ENCODE measurements at regions not wholly inside any gene's neighbourhood (a gene's known extent, or its start where the extent isn't known, plus 50 kb on each side); places are given as distances from the start of the nearest gene placed in this dataset.

DNA sequence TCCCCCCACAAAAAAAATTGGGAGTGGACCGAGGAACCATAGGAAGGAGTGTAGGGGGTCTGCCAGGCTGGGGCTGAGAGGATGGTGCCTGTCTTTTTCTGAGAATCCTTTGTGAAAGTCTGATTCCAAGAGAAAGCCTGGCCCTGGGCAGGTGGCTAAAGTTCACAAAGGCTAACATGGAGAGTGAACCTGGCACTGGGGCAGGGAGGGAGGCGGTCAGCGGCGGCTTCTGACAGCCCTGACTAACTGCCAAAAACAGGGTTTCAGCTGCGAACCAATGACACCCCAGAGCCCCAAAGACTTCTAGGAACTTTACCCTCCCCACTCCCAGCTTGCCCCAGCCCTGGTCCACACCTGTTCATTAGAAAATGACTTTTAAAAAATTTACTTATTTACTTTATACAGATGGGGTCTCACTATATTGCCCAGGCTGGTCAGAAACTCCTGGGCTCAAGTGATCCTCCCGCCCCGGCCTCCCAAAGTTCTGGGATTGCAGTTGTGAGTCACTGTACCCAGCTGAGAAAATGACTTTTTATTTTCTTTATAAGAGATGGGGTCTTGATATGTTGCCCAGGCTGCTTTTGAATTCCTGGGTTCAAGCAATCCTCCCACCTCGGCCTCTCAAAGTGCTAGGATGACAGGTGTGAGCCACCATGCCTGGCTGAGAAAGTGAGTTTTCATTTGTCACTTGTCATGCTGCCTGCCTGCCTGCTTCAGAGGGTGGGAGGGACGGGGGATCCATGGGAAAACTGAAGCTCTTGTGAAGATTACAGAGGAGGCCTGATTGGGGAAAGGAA lies 61.0 kb upstream of the DUSP5 start:
- TF ChIP-seq CTCF (IDR thresholded peaks at IDR 0.05): no peak
- TF ChIP-seq POLR2A (IDR thresholded peaks at IDR 0.05): no peak
- Histone ChIP-seq H3K4me1 (no peaks in the 10 kb centered on the region), H3K27ac (no peak overlapping the region), H3K27me3 (no peaks in the 10 kb centered on the region), H3K9me3 (no peaks in the 10 kb centered on the region), H3K36me3 (no peaks in the 10 kb centered on the region), H3K4me3 (replicated peaks in 1 of 3) (no peak overlapping the region)
- intact Hi-C loops (cut with DNase I): no loop called here
- DNase-seq: no peak
- 85 to 87% methylated on average over 9 of the region's 9 CpGs for WGBS, 2 donors

DNA sequence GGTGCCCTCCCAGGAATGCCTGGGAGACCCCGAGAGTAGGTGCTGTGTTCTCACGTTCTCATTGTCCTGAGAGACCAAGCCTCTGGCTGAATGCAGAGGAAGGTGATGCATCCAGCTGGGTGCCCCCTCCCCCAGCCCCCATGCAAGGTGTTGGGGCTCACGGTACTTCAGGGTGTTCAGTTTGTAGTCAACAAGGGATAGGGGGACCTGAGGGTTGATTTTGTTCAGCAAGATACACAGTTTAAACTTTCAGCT lies 60.4 kb upstream of the DUSP5 start:
- 51 to 71% methylated on average over 3 of the region's 3 CpGs for WGBS, 2 donors
- intact Hi-C loops (cut with DNase I): no loop called here
- H3K27me3 ChIP-seq: no peaks in the 10 kb centered on the region
- no peak for DNase-seq
- H3K4me3 ChIP-seq (replicated peaks in 1 of 3): no peak overlapping the region
- H3K9me3 ChIP-seq: no peaks in the 10 kb centered on the region
- H3K36me3 ChIP-seq: no peaks in the 10 kb centered on the region
- H3K27ac ChIP-seq: no peak overlapping the region
- TF ChIP-seq CTCF (IDR thresholded peaks at IDR 0.05) (no peak), POLR2A (IDR thresholded peaks at IDR 0.05) (no peak)
- no peaks in the 10 kb centered on the region for H3K4me1 ChIP-seq

GRCh38 chr10:110437761-110438341 lies 59.9 kb upstream of the DUSP5 start:
- DNase-seq: no peak
- no peak overlapping the region for H3K4me3 ChIP-seq (replicated peaks in 1 of 3)
- WGBS, 2 donors: 89 to 93% methylated on average over 9 to 10 of the region's 11 CpGs
- intact Hi-C loops (cut with DNase I): no loop called here
- no peak for TF ChIP-seq CTCF (IDR thresholded peaks at IDR 0.05)
- TF ChIP-seq POLR2A (IDR thresholded peaks at IDR 0.05): no peak
- H3K27me3 ChIP-seq: no peaks in the 10 kb centered on the region
- H3K4me1 ChIP-seq: no peaks in the 10 kb centered on the region
- no peaks in the 10 kb centered on the region for H3K36me3 ChIP-seq
- no peak overlapping the region for H3K27ac ChIP-seq
- no peaks in the 10 kb centered on the region for H3K9me3 ChIP-seq

DNA sequence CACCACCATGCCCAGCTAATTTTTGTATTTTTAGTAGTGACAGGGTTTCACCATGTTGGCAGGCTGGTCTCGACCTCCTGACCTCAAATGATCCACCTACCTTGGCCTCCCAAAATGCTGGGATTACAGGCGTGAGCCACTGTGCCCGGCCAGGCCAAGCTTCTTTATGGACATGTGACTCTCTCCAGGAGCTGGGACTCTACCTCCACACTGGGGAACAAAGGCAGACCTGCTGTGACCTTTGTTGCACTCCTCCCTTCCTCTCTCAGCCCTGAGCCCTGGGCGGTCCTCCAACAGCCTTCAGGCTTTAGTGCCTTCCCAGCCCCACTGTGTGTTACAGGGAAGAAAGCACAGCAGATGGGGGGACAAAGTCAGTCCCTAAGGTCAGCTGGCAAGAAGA lies 55.0 kb upstream of the DUSP5 start:
- TF ChIP-seq CTCF (IDR thresholded peaks at IDR 0.05) (no peak), POLR2A (IDR thresholded peaks at IDR 0.05) (no peak)

GRCh38 chr10:110443239-110444003 lies 54.3 kb upstream of the DUSP5 start:
- Histone ChIP-seq H3K4me1 (no peaks in the 10 kb centered on the region), H3K9me3 (no peaks in the 10 kb centered on the region), H3K27ac (no peak overlapping the region), H3K27me3 (no peaks in the 10 kb centered on the region), H3K36me3 (no peaks in the 10 kb centered on the region), H3K4me3 (replicated peaks in 1 of 3) (no peak overlapping the region)
- no peak for DNase-seq
- WGBS, 2 donors: 85 to 92% methylated on average over 9 to 11 of the region's 12 CpGs
- intact Hi-C loops (cut with DNase I): no loop called here
- TF ChIP-seq CTCF (IDR thresholded peaks at IDR 0.05) (no peak), POLR2A (IDR thresholded peaks at IDR 0.05) (no peak)

More for the DNA sequence above, 55.0 kb upstream of the DUSP5 start:
- Histone ChIP-seq H3K4me3 (replicated peaks in 1 of 3) (no peak overlapping the region), H3K27me3 (no peaks in the 10 kb centered on the region), H3K36me3 (no peaks in the 10 kb centered on the region), H3K4me1 (no peaks in the 10 kb centered on the region), H3K9me3 (no peaks in the 10 kb centered on the region), H3K27ac (no peak overlapping the region)
- 94 to 96% methylated on average over 4 of the region's 4 CpGs for WGBS, 2 donors
- intact Hi-C loops (cut with DNase I): no loop called here
- DNase-seq: no peak

All from thyroid gland (tissue), 4 donors.